Mucosa of descending colon (tissue), 3 donors: ENCODE measurements at regions not wholly inside any gene's neighbourhood (a gene's known extent, or its start where the extent isn't known, plus 50 kb on each side); places are given as distances from the start of the nearest gene placed in this dataset.

Experiments
- ATAC-seq: fragments of 200-7000 bp; cut with Tn5 transposase; one replicate; pipeline ENCODE4 v1.9.1; 2020; ENCODE audit warnings: mild to moderate bottlenecking, moderate library complexity
- DNase-seq, 3 donors: peaks; one replicate each; pipeline ENCODE4 v3.0.0-alpha.2; 2020
- H3K36me3 ChIP-seq: fragments of 200-600 bp; one replicate; pipeline ENCODE4 v1.8.0; 2021; ENCODE audit warnings: low read depth, mild to moderate bottlenecking
- H3K4me1 ChIP-seq: fragments of 200-600 bp; one replicate; pipeline ENCODE4 v1.8.0; 2021; ENCODE audit warnings: low read depth, mild to moderate bottlenecking
- H3K4me3 ChIP-seq: fragments of 200-600 bp; one replicate; pipeline ENCODE4 v1.8.0; 2021; ENCODE audit warnings: mild to moderate bottlenecking
- H3K9me3 ChIP-seq: fragments of 200-600 bp; one replicate; pipeline ENCODE4 v1.8.0; 2021; ENCODE audit warnings: mild to moderate bottlenecking
- CTCF ChIP-seq: fragments of 200-600 bp; IDR thresholded peaks from one replicate; pipeline ENCODE4 v1.8.0; 2022; ENCODE audit warnings: antibody characterized with exemption, mild to moderate bottlenecking
- intact Hi-C, 2 donors: fragments of 100-400 bp; cut with DNase I in 1 of 2; cut with micrococcal nuclease in 1 of 2; formaldehyde crosslinking; loops; one replicate each; pipeline versions ENCODE4 v1.11.0 to v1.11.1; 2022; cut with DNase I, micrococcal nuclease
- donor health status: DM: no; HTN: no; CAD: no; lungs with moderate emphysema.
- donor health status: DM: no; HTN: no; CAD: no.
- donor health status: DM: no; HTN: yes; CAD: no.

GRCh38 chr13:30042272-30042671 is 191.9 kb upstream of the UBL3 start:
- DNase-seq = no peak

GRCh38 chr13:30039511-30039911 is 189.1 kb upstream of the UBL3 start:
- DNase-seq = no peak
- intact Hi-C loops = no loop called here
- Histone ChIP-seq H3K9me3 (no peaks in the 10 kb centered on the region), H3K36me3 (no peaks in the 10 kb centered on the region), H3K4me1 (peaks cover 9% of the 10 kb centered on the region), H3K4me3 (no peak overlapping the region)
- no peak for TF ChIP-seq CTCF
- ATAC-seq = no peak

More at GRCh38 chr13:30042272-30042671, 191.9 kb upstream of the UBL3 start:
- H3K36me3 ChIP-seq = no peaks in the 10 kb centered on the region
- no peak for ATAC-seq
- no peak for TF ChIP-seq CTCF
- H3K4me1 ChIP-seq = peaks cover 14% of the 10 kb centered on the region
- intact Hi-C loops = no loop called here
- H3K9me3 ChIP-seq = no peaks in the 10 kb centered on the region
- H3K4me3 ChIP-seq = no peak overlapping the region

- DNase-seq = no peak
- no peak for TF ChIP-seq CTCF
- intact Hi-C loops = no loop called here
Observed at GRCh38 chr13:30038884-30039283, 188.5 kb upstream of the UBL3 start.

GRCh38 chr13:30037766-30038165 is 187.3 kb upstream of the UBL3 start:
- no peak for DNase-seq
- no peak for TF ChIP-seq CTCF
- intact Hi-C loops = no loop called here
- Histone ChIP-seq H3K9me3 (no peaks in the 10 kb centered on the region), H3K4me1 (peaks cover 6% of the 10 kb centered on the region), H3K4me3 (no peak overlapping the region), H3K36me3 (no peaks in the 10 kb centered on the region)
- no peak for ATAC-seq

More at GRCh38 chr13:30038884-30039283, 188.5 kb upstream of the UBL3 start:
- Histone ChIP-seq H3K9me3 (no peaks in the 10 kb centered on the region), H3K4me3 (no peak overlapping the region), H3K36me3 (no peaks in the 10 kb centered on the region), H3K4me1 (peaks cover 9% of the 10 kb centered on the region)
- ATAC-seq = no peak

- Histone ChIP-seq H3K9me3 (no peaks in the 10 kb centered on the region), H3K4me3 (no peak overlapping the region), H3K4me1 (peaks cover 2% of the 10 kb centered on the region), H3K36me3 (no peaks in the 10 kb centered on the region)
- no peak for ATAC-seq
- intact Hi-C loops = no loop called here
- DNase-seq = no peak
- TF ChIP-seq CTCF = no peak
Observed at GRCh38 chr13:30037306-30037705, 186.9 kb upstream of the UBL3 start.

- H3K9me3 ChIP-seq = no peaks in the 10 kb centered on the region
- no peak overlapping the region for H3K4me3 ChIP-seq
- H3K4me1 ChIP-seq = no peaks in the 10 kb centered on the region
- intact Hi-C loops = no loop called here
- TF ChIP-seq CTCF = no peak
- ATAC-seq (no peak), DNase-seq (no peak)
- H3K36me3 ChIP-seq = no peaks in the 10 kb centered on the region
Observed at GRCh38 chr13:30034458-30034795, 184.0 kb upstream of the UBL3 start.
